GM19239 (cell line): ENCODE measurements at regions not wholly inside any gene's neighbourhood (a gene's known extent, or its start where the extent isn't known, plus 50 kb on each side); places are given as distances from the start of the nearest gene placed in this dataset.

Source experiments
- DNase-seq: peaks from one replicate; pipeline ENCODE4 v3.0.0; 2011; ENCODE audit warnings: low spot score; ENCODE audit not compliant: insufficient read length
- FAIRE-seq: peaks from 2 replicates; lab custom pipeline; 2011; peaks lifted over from hg19 to GRCh38; lab: Jason Lieb, UNC

GRCh38 chr11:130726234-130727037 lies 189.8 kb downstream of the SNX19 start:
- DNase-seq (no peak), FAIRE-seq (no peak)

GRCh38 chr11:130727157-130728119 lies 188.8 kb downstream of the SNX19 start:
- FAIRE-seq (no peak), DNase-seq (no peak)

GRCh38 chr11:130728185-130729180 lies 187.8 kb downstream of the SNX19 start:
- FAIRE-seq (no peak), DNase-seq (no peak)

- FAIRE-seq (no peak), DNase-seq (no peak)
These were observed 187.1 kb downstream of the SNX19 start for GRCh38 chr11:130729193-130729592.

GRCh38 chr11:130729678-130730300 lies 186.5 kb downstream of the SNX19 start:
- FAIRE-seq: no peak
- DNase-seq: no peak

- DNase-seq (no peak), FAIRE-seq (no peak)
These were observed 184.9 kb downstream of the SNX19 start for GRCh38 chr11:130731401-130731800.

GRCh38 chr11:130732476-130732875 lies 183.8 kb downstream of the SNX19 start:
- FAIRE-seq: no peak
- DNase-seq: no peak

GRCh38 chr11:130737041-130737830 lies 179.0 kb downstream of the SNX19 start:
- no peak for DNase-seq
- FAIRE-seq: no peak

GRCh38 chr11:130737866-130738431 lies 178.3 kb downstream of the SNX19 start:
- DNase-seq (no peak), FAIRE-seq (no peak)

GRCh38 chr11:130738611-130739010 lies 177.7 kb downstream of the SNX19 start:
- DNase-seq: no peak
- FAIRE-seq: no peak

- FAIRE-seq (no peak), DNase-seq (no peak)
These were observed 175.5 kb downstream of the SNX19 start for GRCh38 chr11:130740819-130741218.

- FAIRE-seq: no peak
These were observed 171.5 kb downstream of the SNX19 start for GRCh38 chr11:130744794-130745193.

GRCh38 chr11:130749216-130749615 lies 167.1 kb downstream of the SNX19 start:
- no peak for DNase-seq
- FAIRE-seq: no peak

More at GRCh38 chr11:130744794-130745193, 171.5 kb downstream of the SNX19 start:
- DNase-seq: no peak

- DNase-seq (no peak), FAIRE-seq (no peak)
These were observed 155.7 kb downstream of the SNX19 start for GRCh38 chr11:130760515-130761125.

GRCh38 chr11:130761560-130762220 lies 154.6 kb downstream of the SNX19 start:
- FAIRE-seq: no peak
- DNase-seq: no peak

- DNase-seq (no peak), FAIRE-seq (no peak)
These were observed 153.6 kb downstream of the SNX19 start for GRCh38 chr11:130762638-130763037.
